NOMO-1 treated with dmso at 0.1 percent for 144 hours (cell line): ENCODE measurements at regions not wholly inside any gene's neighbourhood (a gene's known extent, or its start where the extent isn't known, plus 50 kb on each side); places are given as distances from the start of the nearest gene placed in this dataset.

Experiments
- DNase-seq: peaks from one replicate; lab custom pipeline; 2025; ENCODE audit not compliant: unreplicated experiment; lab: John Stamatoyannopoulos, UW

- no peak for DNase-seq
Observed at GRCh38 chr4:140809676-140810075, 53.5 kb upstream of the TBC1D9 start.

- no peak for DNase-seq
Observed at GRCh38 chr4:140808256-140808655, 52.1 kb upstream of the TBC1D9 start.

GRCh38 chr4:140807491-140808252 lies 51.5 kb upstream of the TBC1D9 start:
- peak; percentile 74 for DNase-seq

GRCh38 chr4:140806163-140806562 lies 50.0 kb upstream of the TBC1D9 start:
- DNase-seq = peak; percentile 43
